ENCODE measurements at regions not wholly inside any gene's neighbourhood (a gene's known extent, or its start where the extent isn't known, plus 50 kb on each side); places are given as distances from the start of the nearest gene placed in this dataset.

DNA sequence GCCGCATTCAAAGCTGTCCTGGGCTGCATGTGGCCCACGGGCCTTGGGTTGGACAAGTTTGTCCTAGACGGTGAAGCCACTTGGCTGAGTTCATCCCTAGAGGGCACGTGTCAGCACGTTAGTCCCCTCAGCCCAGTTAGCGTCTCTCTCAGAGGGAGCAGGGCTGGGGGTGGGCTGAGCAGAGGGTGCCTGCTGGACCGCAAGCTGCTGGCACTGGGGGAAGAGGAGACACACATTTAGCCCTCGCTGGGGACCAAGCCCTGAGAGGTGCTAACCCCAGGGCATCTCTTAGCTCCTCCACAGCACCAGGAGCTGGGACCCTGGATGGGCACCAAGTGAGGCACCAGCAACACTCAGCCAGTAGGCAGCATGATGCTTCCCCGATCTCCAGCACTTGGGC is 107.0 kb downstream of the SHANK2 start:
- TF ChIP-seq CTCF (conservative IDR thresholded peaks at IDR 0.05 in 1 of 2, IDR thresholded peaks at IDR 0.05 in 1 of 2; ENCODE audit: extremely low read depth in 1 of 2, insufficient read depth in 1 of 2, low read depth in 1 of 2, low read length in 2 of 2): no peak
- no peak for TF ChIP-seq EZH2 (IDR thresholded peaks at IDR 0.05; ENCODE audit: borderline replicate concordance, low read length)
